H1 (cell line): ENCODE measurements at regions not wholly inside any gene's neighbourhood (a gene's known extent, or its start where the extent isn't known, plus 50 kb on each side); places are given as distances from the start of the nearest gene placed in this dataset.

Source experiments
- CTCF ChIA-PET: fragments of 300-600 bp; sonication (Branson Sonifier 250); formaldehyde crosslinking; loops from one replicate; lab custom pipeline; 2021; ENCODE audit not compliant: partially characterized antibody; lab: Charles Lee
- POLR2A ChIA-PET: fragments of 300-600 bp; sonication (Branson Sonifier 250); formaldehyde crosslinking; loops from one replicate; lab custom pipeline; 2021; ENCODE audit warnings: inconsistent platforms; ENCODE audit not compliant: partially characterized antibody; lab: Charles Lee
- DNase-seq, 2 experiments: peaks; one replicate each; pipeline versions ENCODE4 v3.0.0 to v3.0.0-alpha.2; 2010 to 2022; ENCODE audit warnings: low spot score in 2 of 2, low read depth in 1 of 2, mixed read lengths in 1 of 2
- FAIRE-seq: peaks from 2 replicates; lab custom pipeline; 2011; peaks lifted over from hg19 to GRCh38; lab: Jason Lieb, UNC
- H2AFZ ChIP-seq: 2 replicates; pipeline ENCODE4 v1.8.1; 2012; ENCODE audit warnings: low read length, inconsistent platforms
- H2AK5ac ChIP-seq: 2 replicates; pipeline ENCODE4 v1.6.1; 2013; ENCODE audit warnings: low read depth, low read length
- H2BK120ac ChIP-seq: replicated peaks from 2 replicates; pipeline ENCODE3; 2013; ENCODE audit warnings: low read depth, low read length, inconsistent platforms
- H2BK12ac ChIP-seq: 2 replicates; pipeline ENCODE4 v1.6.1; 2013; ENCODE audit warnings: low read depth, low read length
- H2BK15ac ChIP-seq: 2 replicates; pipeline ENCODE4 v1.6.1; 2013; ENCODE audit warnings: low read length
- H2BK20ac ChIP-seq: 2 replicates; pipeline ENCODE4 v1.6.1; 2013; ENCODE audit warnings: low read length
- H2BK5ac ChIP-seq: 2 replicates; pipeline ENCODE4 v1.6.1; 2013; ENCODE audit warnings: low read depth, low read length
- H3K14ac ChIP-seq: 2 replicates; pipeline ENCODE4 v1.6.1; 2013; ENCODE audit warnings: inconsistent platforms; ENCODE audit not compliant: insufficient read length
- H3K18ac ChIP-seq: 2 replicates; pipeline ENCODE4 v1.6.1; 2013; ENCODE audit warnings: low read length; ENCODE audit errors: extremely low read depth
- H3K23ac ChIP-seq: 2 replicates; pipeline ENCODE4 v1.6.1; 2013; ENCODE audit warnings: inconsistent platforms; ENCODE audit not compliant: insufficient read length
- H3K23me2 ChIP-seq: 2 replicates; pipeline ENCODE4 v1.6.1; 2013; ENCODE audit warnings: low read depth, low read length
- H3K27ac ChIP-seq: 2 replicates; pipeline ENCODE4 v1.6.1; 2011; ENCODE audit warnings: low read depth, low read length, inconsistent platforms
- H3K27me3 ChIP-seq, 4 experiments: replicated peaks in 1 of 4; 1 replicate in 1 of 4; 2 replicates in 3 of 4; pipeline versions ENCODE4 v1.6.1 to v1.8.1; 2011 to 2013; ENCODE audit warnings: low read length in 3 of 4, mild to moderate bottlenecking in 3 of 4, inconsistent platforms in 2 of 4, mixed read lengths in 2 of 4, moderate library complexity in 1 of 4; ENCODE audit not compliant: control insufficient read depth in 3 of 4, insufficient read depth in 3 of 4; ENCODE audit errors: extremely low read depth in 1 of 4
- H3K36me3 ChIP-seq, 4 experiments: 2 replicates each; pipeline versions ENCODE4 v1.6.1 to v1.8.1; 2011 to 2013; ENCODE audit warnings: mild to moderate bottlenecking in 4 of 4, low read length in 3 of 4, moderate library complexity in 2 of 4, control low read depth in 1 of 4, inconsistent platforms in 1 of 4; ENCODE audit not compliant: insufficient read depth in 4 of 4, control insufficient read depth in 2 of 4
- H3K4ac ChIP-seq: replicated peaks from 2 replicates; pipeline ENCODE3; 2013; ENCODE audit warnings: low read length, low read depth, mixed read lengths, inconsistent platforms; ENCODE audit not compliant: insufficient read length
- H3K4me1 ChIP-seq, 4 experiments: replicated peaks in 1 of 4; 1 replicate in 1 of 4; 2 replicates in 3 of 4; pipeline versions ENCODE4 v1.6.1 to v1.8.1; 2011 to 2013; ENCODE audit warnings: low read length in 3 of 4, inconsistent platforms in 2 of 4, mixed read lengths in 1 of 4; ENCODE audit not compliant: insufficient read depth in 4 of 4, control insufficient read depth in 3 of 4
- H3K4me2 ChIP-seq, 2 experiments: 2 replicates each; pipeline versions ENCODE4 v1.6.1 to v1.8.1; 2011 to 2013; ENCODE audit warnings: low read depth in 2 of 2, low read length in 2 of 2, control low read depth in 1 of 2, inconsistent platforms in 1 of 2, mild to moderate bottlenecking in 1 of 2; ENCODE audit not compliant: insufficient read depth in 1 of 2
- H3K4me3 ChIP-seq, 4 experiments: fragments of 200-600, 300-600 bp in 1 of 4; sonication (generic), shearing (Covaris generic), sonication (Bioruptor Twin) in 1 of 4; 2 replicates each; pipeline versions ENCODE4 v1.5.1 to v1.8.1; 2011 to 2016; ENCODE audit warnings: low read length in 4 of 4, low read depth in 3 of 4, control low read depth in 2 of 4, inconsistent platforms in 2 of 4, mild to moderate bottlenecking in 2 of 4, mixed read lengths in 1 of 4, moderate library complexity in 1 of 4; ENCODE audit not compliant: insufficient read depth in 2 of 4; ENCODE audit errors: extremely low read depth in 1 of 4
- H3K56ac ChIP-seq: replicated peaks from 2 replicates; pipeline ENCODE3; 2013; ENCODE audit warnings: low read depth, mild to moderate bottlenecking, mixed read lengths, low read length, inconsistent platforms; ENCODE audit not compliant: insufficient read length
- H3K79me1 ChIP-seq: 2 replicates; pipeline ENCODE4 v1.6.1; 2013; ENCODE audit warnings: low read depth, low read length, control low read depth
- H3K79me2 ChIP-seq, 2 experiments: 2 replicates each; pipeline versions ENCODE4 v1.6.1 to v1.8.1; 2012 to 2013; ENCODE audit warnings: low read length in 2 of 2, mild to moderate bottlenecking in 2 of 2, inconsistent platforms in 1 of 2; ENCODE audit not compliant: insufficient read depth in 2 of 2, control insufficient read depth in 1 of 2
- H3K9ac ChIP-seq, 4 experiments: replicated peaks in 1 of 4; 1 replicate in 1 of 4; 2 replicates in 3 of 4; pipeline versions ENCODE4 v1.6.1 to v1.8.1; 2011 to 2013; ENCODE audit warnings: low read depth in 3 of 4, low read length in 3 of 4, control low read depth in 2 of 4, mild to moderate bottlenecking in 2 of 4, moderate library complexity in 2 of 4, inconsistent platforms in 1 of 4; ENCODE audit errors: extremely low read depth in 1 of 4
- H3K9me3 ChIP-seq, 2 experiments: 2 replicates each; pipeline versions ENCODE4 v1.6.1 to v1.8.1; 2012 to 2013; ENCODE audit warnings: mild to moderate bottlenecking in 2 of 2, moderate library complexity in 2 of 2, control low read depth in 1 of 2, inconsistent platforms in 1 of 2, low read depth in 1 of 2, low read length in 1 of 2, mixed read lengths in 1 of 2; ENCODE audit not compliant: insufficient read depth in 2 of 2
- H4K20me1 ChIP-seq, 2 experiments: replicated peaks in 1 of 2; 2 replicates each; pipeline versions ENCODE3 to v1.8.1; 2011 to 2013; ENCODE audit warnings: inconsistent platforms in 2 of 2, low read length in 2 of 2, mild to moderate bottlenecking in 1 of 2; ENCODE audit not compliant: insufficient read depth in 2 of 2, control insufficient read depth in 1 of 2
- H4K5ac ChIP-seq: 2 replicates; pipeline ENCODE4 v1.6.1; 2013; ENCODE audit warnings: low read length, low read depth, mixed read lengths, inconsistent platforms; ENCODE audit not compliant: insufficient read length
- H4K8ac ChIP-seq: 2 replicates; pipeline ENCODE4 v1.8.0; 2013; ENCODE audit warnings: mild to moderate bottlenecking, moderate library complexity, low read length, inconsistent platforms; ENCODE audit not compliant: insufficient read depth; ENCODE audit errors: extremely low read depth
- H4K91ac ChIP-seq: replicated peaks from 2 replicates; pipeline ENCODE3; 2013; ENCODE audit warnings: low read length, mixed read lengths, inconsistent platforms; ENCODE audit not compliant: insufficient read length
- CBX5 ChIP-seq: fragments of 300-800, 300-1000 bp; sonication (generic); IDR thresholded peaks from 2 replicates; pipeline ENCODE4 v1.7.1; 2016; ENCODE audit warnings: antibody characterized with exemption, low read length, low read depth
- CHD1 ChIP-seq: IDR thresholded peaks from 2 replicates; pipeline ENCODE4 v1.6.1; 2012; ENCODE audit warnings: low read depth, low read length, improper control_type of control experiment
- CHD2 ChIP-seq: IDR thresholded peaks from 2 replicates; pipeline ENCODE4 v1.6.1; 2012; ENCODE audit warnings: low read length, improper control_type of control experiment
- CREB1 ChIP-seq: IDR thresholded peaks from 2 replicates; pipeline ENCODE4 v1.6.1; 2012; ENCODE audit warnings: inconsistent platforms
- CTBP2 ChIP-seq: IDR thresholded peaks from 2 replicates; pipeline ENCODE4 v1.7.0; 2011; ENCODE audit warnings: borderline replicate concordance, mild to moderate bottlenecking, moderate library complexity, mixed read lengths, low read length; ENCODE audit not compliant: insufficient read depth, insufficient read length
- FOSL1 ChIP-seq: IDR thresholded peaks from 2 replicates; pipeline ENCODE4 v1.6.1; 2011; ENCODE audit warnings: mild to moderate bottlenecking, low read depth, low read length, moderate library complexity; ENCODE audit not compliant: insufficient read depth
- GTF2F1 ChIP-seq: IDR thresholded peaks from 2 replicates; pipeline ENCODE4 v1.6.1; 2012; ENCODE audit warnings: low read depth, low read length, improper control_type of control experiment, borderline replicate concordance
- KDM1A ChIP-seq: fragments of 200-600, 300-600 bp; sonication (generic); IDR thresholded peaks from 2 replicates; pipeline ENCODE4 v1.7.1; 2016; ENCODE audit warnings: mild to moderate bottlenecking, low read length, borderline replicate concordance
- POLR2A ChIP-seq, 2 experiments: IDR thresholded peaks; 1 replicate in 1 of 2; 2 replicates in 1 of 2; pipeline ENCODE4 v1.6.1; 2011; ENCODE audit warnings: low read depth in 2 of 2, low read length in 2 of 2, mild to moderate bottlenecking in 2 of 2; ENCODE audit errors: control extremely low read depth in 1 of 2
- RFX5 ChIP-seq: IDR thresholded peaks from 2 replicates; pipeline ENCODE4 v1.6.1; 2011; ENCODE audit warnings: low read depth, low read length, improper control_type of control experiment, borderline replicate concordance
- RXRA ChIP-seq: IDR thresholded peaks from 2 replicates; pipeline ENCODE4 v1.6.1; 2011; ENCODE audit warnings: low read depth, mild to moderate bottlenecking, low read length, moderate library complexity; ENCODE audit not compliant: insufficient read depth
- TCF12 ChIP-seq: IDR thresholded peaks from 2 replicates; pipeline ENCODE4 v1.6.1; 2011; ENCODE audit warnings: low read depth, mild to moderate bottlenecking, low read length
- WGBS, 2 experiments: shearing (Covaris generic) in 1 of 2; methylation state at CpG; one replicate each; pipeline versions ENCODE4 v1.1.6 to v1.1.7; 2013 to 2015; ENCODE audit warnings: low lambda C conversion rate in 2 of 2, mixed read lengths in 2 of 2, inconsistent platforms in 1 of 2, low coverage in 1 of 2, missing lambda C conversion rate in 1 of 2; ENCODE audit not compliant: insufficient replicate concordance in 2 of 2, insufficient coverage in 1 of 2, insufficient read length in 1 of 2; ENCODE audit errors: extremely low coverage in 1 of 2, missing lambda C conversion rate in 1 of 2; 5-methylcytosine and 5-hydroxymethylcytosine counted together

- H4K8ac ChIP-seq = no peak overlapping the region
- no peaks in the 10 kb centered on the region for H3K4me1 ChIP-seq
- no peak overlapping the region for H2BK5ac ChIP-seq
- CTCF ChIA-PET = interaction anchor here (0.7 to 2.7 kb wide), 5 partner anchors 13 to 102 kb away, joined by 3 to 8 read pairs (median 3); no protein-coding TSS in a partner anchor
- H3K4ac ChIP-seq = peak overlapping the region; percentile 15
- no peak for FAIRE-seq
- H3K27me3 ChIP-seq = no peaks in the 10 kb centered on the region
- H3K14ac ChIP-seq = no peak overlapping the region
- no peak overlapping the region; the same call in 1 of the 2 replicates for H3K18ac ChIP-seq
- no peak overlapping the region for H2AFZ ChIP-seq
- no peak for TF ChIP-seq CHD1
- no peak for TF ChIP-seq TCF12
- TF ChIP-seq KDM1A = no peak
- TF ChIP-seq FOSL1 = no peak
- no peak for TF ChIP-seq RXRA
- TF ChIP-seq CTBP2 = no peak
- TF ChIP-seq GTF2F1 = no peak
- TF ChIP-seq CHD2 = no peak
- no peak for TF ChIP-seq CREB1
- TF ChIP-seq RFX5 = no peak
- no peak for TF ChIP-seq POLR2A (IDR thresholded peaks at IDR 0.05; ENCODE audit: control extremely low read depth in 1 of 2, low read depth in 2 of 2, low read length in 2 of 2)
- TF ChIP-seq CBX5 = no peak
- TF ChIP-seq, all 59 proteins: peak for 0
- no peak for DNase-seq
- Histone ChIP-seq H3K23ac (no peak overlapping the region), H3K4me3 (no peak overlapping the region), H2BK15ac (no peak overlapping the region), H4K20me1 (no peaks in the 10 kb centered on the region), H2BK12ac (no peak overlapping the region), H3K56ac (no peak overlapping the region), H3K79me2 (no peaks in the 10 kb centered on the region), H3K9ac (no peak overlapping the region), H3K36me3 (no peaks in the 10 kb centered on the region), H3K9me3 (no peaks in the 10 kb centered on the region), H3K27ac (no peak overlapping the region), H3K23me2 (0 out of 2 replicates have a peak, but pooled peaks cover 3% of the 10 kb centered on the region), H4K5ac (no peak overlapping the region), H3K79me1 (no peaks in the 10 kb centered on the region), H2BK20ac (no peak overlapping the region), H2AK5ac (no peak overlapping the region), H3K4me2 (no peak overlapping the region), H4K91ac (no peak overlapping the region), H2BK120ac (no peak overlapping the region)
- 92% methylated on average over 21 of the region's 21 CpGs; no CpG with 5 or more reads in 1 of the 2 experiments for WGBS, 2 experiments
- POLR2A ChIA-PET = no interaction called here
Measured at GRCh38 chr20:19889011-19889953, 127.9 kb upstream of the NAA20 start.
